22Rv1 (cell line): ENCODE measurements at regions not wholly inside any gene's neighbourhood (a gene's known extent, or its start where the extent isn't known, plus 50 kb on each side); places are given as distances from the start of the nearest gene placed in this dataset.

Experiments used
- H3K27ac ChIP-seq: fragments of 450-650 bp; 2 replicates; pipeline ENCODE4 v1.5.1; 2017
- CTCF ChIP-seq: fragments of 450-650 bp; IDR thresholded peaks from 2 replicates; pipeline ENCODE4 v1.5.1; 2017; ENCODE audit warnings: mild to moderate bottlenecking
- ZFX ChIP-seq: fragments of 450-650 bp; IDR thresholded peaks from 2 replicates; pipeline ENCODE4 v1.6.1; 2017; ENCODE audit warnings: antibody characterized with exemption, borderline replicate concordance

DNA sequence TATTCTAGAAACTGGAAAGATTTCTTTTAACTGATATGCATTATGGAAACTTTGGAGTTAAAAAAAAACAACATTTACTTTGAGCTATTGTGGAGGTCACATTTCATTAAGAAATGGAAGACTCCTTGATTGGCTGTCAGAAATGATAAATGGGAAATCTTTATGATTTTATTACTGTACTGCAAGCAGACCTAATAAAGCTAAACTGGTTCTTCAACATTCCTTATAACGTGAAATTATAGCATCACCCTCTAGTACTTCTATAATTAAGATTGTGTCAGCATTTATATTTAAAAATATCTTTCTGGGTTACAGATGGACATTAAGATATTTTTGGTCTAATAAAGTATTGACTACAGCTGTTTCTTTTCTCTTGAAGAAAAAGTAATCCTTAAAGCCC, 213.8 kb upstream of the PACRGL start:
- TF ChIP-seq CTCF: no peak
- TF ChIP-seq ZFX: no peak
- H3K27ac ChIP-seq: no peak overlapping the region

DNA sequence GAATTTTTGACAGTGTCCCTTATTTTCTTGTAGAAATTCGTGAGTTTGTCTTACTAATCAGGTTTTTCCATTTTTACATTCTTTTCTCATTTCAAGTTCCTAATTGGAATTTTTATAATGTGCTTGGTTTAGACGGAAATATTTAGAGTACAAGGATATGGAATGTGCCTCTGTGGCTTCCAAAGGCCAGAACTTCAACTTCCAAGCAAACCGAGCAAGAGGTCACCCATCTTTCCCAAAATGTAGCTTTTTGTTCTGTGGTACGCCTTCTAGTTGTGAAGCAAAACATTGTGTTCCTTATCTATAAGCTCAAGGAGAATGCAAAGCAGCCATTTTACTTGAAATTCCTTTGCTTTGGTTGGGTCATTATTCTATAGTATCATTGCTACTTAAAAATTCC, 212.8 kb upstream of the PACRGL start:
- no peak overlapping the region for H3K27ac ChIP-seq
- TF ChIP-seq ZFX (no peak), CTCF (no peak)

DNA sequence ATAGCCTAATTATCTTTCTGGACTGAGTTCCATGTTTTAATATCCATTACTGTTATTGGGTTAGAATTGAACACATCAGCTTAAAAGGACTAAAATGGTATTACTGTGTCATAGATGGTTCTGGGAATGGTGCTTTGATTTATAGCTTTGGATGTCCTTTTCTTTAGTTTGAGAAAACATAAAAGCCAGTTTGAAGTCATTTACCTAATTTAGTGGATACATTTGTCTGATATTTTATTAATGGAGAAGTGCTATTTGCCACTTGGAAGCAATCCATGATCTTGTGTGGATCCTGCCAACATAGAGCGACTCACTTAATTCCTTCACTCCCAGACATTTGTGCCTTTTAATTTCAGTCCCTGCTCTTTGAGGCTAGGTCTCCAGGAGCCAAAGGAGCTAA, 212.4 kb upstream of the PACRGL start:
- H3K27ac ChIP-seq: no peak overlapping the region
- TF ChIP-seq CTCF (no peak), ZFX (no peak)

GRCh38 chr4:20490734-20491133, 209.5 kb upstream of the PACRGL start:
- H3K27ac ChIP-seq: no peak overlapping the region
- no peak for TF ChIP-seq ZFX
- TF ChIP-seq CTCF: no peak

GRCh38 chr4:20493761-20494353, 206.4 kb upstream of the PACRGL start:
- TF ChIP-seq ZFX (no peak), CTCF (no peak)
- H3K27ac ChIP-seq: no peak overlapping the region

DNA sequence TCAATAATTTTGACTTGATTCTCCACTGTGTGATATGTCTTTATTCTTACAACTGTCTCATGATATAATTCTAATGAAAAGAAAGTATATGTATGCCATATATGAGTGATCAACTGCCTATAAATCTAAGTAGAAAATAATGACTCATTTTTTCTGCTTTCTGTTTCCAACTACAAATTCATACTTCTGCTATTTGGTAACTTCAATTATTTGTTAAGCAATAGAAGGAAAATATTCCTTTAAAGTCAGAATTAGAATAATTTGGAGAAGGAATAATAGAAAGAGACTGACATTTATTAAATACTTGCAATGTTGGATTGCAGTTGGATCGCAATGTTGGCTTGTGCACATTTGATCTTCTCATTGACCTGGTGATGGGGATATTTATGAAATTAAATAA, 204.2 kb upstream of the PACRGL start:
- TF ChIP-seq CTCF: no peak
- TF ChIP-seq ZFX: no peak
- H3K27ac ChIP-seq: no peak overlapping the region

DNA sequence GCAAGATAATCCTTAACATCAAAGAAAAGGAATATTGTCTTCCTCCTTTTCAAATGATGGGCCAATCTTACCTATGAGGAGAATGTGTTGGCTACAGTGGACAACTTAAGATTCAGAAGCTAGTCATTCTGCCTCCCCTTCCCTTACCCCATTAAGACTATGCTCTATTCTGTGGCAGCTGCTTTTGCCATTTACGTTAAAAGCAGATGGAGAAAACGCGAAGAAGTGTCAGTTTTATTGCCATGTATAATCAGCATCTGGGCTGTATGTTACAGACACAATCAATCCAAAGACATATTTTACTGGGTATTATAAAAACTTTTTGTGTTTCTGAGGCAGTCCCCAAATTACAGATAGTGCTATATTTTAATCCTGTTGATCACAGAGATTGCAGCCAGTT, 196.1 kb upstream of the PACRGL start:
- no peak overlapping the region for H3K27ac ChIP-seq
- TF ChIP-seq CTCF: no peak
- no peak for TF ChIP-seq ZFX
